GM19023 (cell line): ENCODE measurements at regions not wholly inside any gene's neighbourhood (a gene's known extent, or its start where the extent isn't known, plus 50 kb on each side); places are given as distances from the start of the nearest gene placed in this dataset.
"Not testable (repeated sequence)": the region's sequence is repeated elsewhere in the genome, so short reads cannot be mapped to it uniquely, and the experiment has no call there.

ENCODE experiments used
- ATAC-seq: cut with Tn5 transposase; IDR thresholded peaks from one replicate; pipeline ENCODE4 v1.9.1; 2021; ENCODE audit warnings: mild to moderate bottlenecking, moderate library complexity; ENCODE audit not compliant: unreplicated experiment

DNA sequence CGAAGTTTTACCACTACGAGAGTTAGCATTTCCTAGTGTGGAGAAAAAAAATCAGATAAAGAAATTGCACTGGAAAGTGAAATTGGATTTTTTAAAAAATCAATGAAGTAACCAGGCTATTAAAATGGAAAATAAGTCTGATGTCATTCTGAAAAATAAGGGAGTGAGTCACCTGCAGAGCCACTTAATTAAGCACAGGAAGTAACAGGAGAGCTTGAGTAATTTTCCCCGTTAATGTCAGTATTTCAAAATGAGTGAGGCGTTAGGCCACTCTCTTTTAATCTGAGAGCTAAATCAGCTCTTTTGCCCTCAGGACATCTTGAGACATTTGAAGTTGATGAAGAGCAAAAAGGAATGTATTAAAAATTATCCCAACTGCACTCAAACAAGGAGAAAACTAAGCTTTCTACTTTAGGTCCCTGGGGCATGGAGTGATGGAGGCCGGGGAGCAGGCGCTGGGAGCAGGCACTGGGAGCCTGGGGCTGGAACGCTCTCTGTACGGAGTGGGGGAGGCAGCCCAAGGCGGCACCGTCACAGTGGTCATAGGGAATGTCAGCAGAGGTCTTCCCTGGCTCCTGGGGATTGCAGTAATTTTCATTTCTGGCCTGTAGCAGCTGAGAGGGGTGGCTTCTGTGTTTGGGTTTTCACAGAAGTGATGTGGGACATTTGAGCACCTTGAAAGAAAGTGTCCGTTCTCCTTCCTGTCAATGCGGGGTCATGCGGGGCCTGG is 194.6 kb downstream of the BCL2L11 start:
- not testable (repeated sequence) for ATAC-seq

DNA sequence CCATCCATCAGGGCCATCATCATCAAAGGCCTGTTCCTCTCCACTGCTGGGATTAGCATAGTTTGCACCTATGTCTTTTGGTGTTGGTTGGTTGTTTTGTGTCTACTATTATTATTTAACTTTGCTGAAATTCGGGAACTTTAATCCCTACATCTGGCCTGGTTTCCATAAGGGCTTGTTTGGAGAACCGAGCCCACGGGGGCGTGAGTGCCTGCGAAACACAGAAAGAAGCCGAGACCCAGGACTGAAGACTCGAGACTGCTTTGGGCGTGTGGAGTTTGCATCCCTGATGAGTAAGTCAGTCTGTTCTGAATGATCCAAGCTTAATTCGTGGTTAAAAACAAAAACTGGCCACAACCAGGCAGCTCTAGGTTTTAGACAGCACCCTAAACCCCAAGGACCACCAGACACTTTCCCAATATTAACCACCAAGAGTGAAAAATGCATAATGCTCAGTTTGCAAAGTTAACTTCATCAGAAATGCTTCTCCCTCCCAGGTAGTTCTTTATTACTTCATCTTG is 195.6 kb downstream of the BCL2L11 start:
- not testable (repeated sequence) for ATAC-seq

DNA sequence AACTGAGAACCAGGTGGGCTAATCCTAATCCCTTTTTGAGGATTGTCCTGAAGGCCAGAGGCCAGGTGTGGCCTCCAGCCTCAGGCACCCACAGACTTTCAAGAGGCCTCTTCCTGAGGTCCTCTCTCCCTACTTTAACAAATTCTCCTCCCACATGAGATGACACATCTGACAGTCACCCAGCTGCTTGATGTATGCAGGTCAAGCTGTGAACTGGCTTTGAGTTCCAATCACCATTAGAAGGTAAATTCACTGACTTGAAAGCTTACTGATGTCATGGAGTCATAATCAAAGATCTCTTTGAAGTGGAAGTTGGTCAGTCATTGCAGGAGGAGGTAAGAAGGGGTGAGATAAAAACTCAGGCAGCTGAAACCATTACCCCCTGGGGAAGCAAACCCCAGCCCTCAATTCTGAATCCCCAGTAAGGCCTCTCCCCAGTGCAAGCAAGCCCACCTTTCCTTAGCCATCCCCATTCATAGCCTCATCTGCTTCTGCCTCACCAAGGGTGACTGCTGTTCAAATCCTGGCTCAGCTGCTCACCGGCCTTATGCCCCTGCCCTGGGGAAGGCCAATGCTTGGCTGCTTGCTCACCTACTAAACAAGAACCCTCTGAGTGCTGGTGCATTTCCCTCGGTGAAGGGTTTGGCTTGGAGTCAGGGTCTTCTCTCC is 196.3 kb downstream of the BCL2L11 start:
- not testable (repeated sequence) for ATAC-seq

DNA sequence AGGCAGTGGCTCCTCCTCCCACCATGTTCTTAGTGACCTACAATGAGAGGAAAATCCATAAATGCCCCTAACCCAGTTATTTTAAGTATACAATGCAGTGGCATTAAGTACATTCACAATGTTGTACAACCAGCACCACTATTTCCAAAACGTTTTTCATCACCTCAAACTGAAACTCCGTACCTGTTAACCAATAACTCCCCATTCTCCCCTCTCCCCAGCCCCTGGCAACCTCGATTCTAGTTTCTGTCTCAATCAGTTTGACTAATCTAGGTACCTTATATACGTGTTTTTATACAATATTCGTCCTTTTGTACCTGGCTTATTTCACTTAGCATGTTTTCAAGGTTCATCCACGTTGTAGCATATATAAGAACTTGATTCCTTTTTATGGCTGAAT is 198.8 kb downstream of the BCL2L11 start:
- not testable (repeated sequence) for ATAC-seq

DNA sequence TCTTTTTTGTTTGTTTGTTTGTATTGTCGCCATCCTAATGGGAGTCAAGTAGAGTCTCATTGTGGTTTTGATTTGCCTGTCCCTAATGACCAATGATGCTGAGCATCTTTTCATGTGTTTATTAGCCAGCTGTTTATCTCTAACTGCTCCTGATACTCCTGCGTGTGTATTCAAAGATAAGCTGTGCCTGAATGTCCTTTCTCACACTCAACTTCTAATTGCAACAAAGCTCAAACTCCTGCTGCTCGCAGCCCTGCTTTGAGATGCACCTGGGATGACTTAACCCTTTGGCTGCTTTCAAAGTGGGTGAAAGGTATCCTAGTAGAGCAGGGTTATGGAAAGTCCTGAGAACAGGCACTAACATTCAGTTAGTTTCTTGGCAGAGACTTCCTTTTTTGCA is 199.6 kb downstream of the BCL2L11 start:
- ATAC-seq, result not testable (repeated sequence)

DNA sequence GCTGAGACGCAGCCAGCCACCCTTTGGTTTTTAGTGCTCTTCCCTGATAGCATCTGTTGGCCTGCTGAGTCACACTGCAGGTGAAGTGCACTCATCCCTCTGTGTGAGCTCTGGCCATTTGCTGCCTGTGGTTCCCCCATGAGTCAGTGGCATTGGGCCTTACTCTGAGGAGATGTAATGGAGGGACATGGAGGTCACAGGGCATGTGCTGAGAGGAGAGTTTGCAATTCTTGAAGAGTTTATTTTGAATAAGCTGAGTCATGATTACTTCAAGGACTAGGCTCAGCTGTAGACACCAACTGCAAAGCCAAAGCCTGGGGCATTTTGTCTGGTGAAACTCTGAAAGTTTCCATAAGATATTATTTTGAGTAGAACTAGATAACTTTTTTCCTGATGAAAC is 200.3 kb downstream of the BCL2L11 start:
- not testable (repeated sequence) for ATAC-seq

DNA sequence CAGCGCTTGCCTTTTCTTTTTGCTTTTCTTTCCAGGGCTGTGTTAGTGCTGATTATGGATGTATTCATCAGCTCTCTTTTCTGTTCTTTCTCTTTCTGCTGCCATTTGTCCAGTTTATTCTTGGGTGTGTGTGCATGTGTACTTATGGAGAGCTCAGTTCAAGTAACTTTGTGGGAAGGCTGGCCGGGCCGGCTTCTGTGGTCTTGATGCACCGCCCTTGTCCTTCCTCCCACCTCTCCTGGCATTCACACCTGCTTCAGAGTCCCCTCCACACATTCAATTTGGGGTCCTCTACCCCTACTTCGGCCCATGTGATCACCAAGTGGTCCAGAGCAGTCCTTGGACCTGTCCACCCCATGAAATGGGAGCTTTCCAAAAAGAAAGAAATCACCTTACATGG is 202.7 kb downstream of the BCL2L11 start:
- ATAC-seq, result not testable (repeated sequence)

DNA sequence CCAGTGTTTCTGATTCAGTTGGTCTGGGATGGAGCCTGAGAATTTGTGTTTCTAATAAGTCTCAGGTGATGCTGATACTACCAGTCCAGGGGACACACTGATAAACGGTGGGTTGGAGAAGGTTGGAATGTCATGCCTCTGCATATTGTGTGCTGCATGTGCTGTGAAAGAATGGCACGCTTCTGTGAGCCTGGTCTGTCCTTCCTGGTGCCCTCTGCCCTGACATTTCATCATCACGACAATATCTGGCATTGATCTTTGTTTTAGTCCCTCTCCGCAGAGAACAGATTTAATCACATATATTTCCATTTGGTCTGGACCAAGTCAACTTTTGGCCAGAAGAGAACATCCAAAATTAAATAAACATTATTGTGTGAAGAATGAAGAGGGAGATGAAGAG is 207.0 kb downstream of the BCL2L11 start:
- not testable (repeated sequence) for ATAC-seq

DNA sequence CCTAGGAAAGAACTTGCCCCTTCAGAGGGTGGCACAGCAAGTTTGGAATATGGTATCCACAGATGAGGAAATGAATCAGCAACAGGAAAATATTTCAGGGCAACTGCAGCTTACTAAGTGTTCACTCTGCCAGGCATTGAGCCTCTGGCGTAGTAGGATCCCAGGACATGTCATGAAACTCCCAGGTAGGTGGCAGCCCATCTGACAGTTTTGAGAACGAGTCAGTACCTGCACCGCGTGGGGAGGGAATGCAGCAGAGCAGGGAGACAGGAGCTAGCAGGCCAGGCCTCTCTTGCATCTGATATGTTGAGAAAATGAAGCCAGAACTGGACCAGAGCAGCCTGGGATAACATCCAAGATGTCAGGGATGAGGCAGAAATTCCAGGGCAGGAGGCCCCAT is 208.6 kb downstream of the BCL2L11 start:
- not testable (repeated sequence) for ATAC-seq

DNA sequence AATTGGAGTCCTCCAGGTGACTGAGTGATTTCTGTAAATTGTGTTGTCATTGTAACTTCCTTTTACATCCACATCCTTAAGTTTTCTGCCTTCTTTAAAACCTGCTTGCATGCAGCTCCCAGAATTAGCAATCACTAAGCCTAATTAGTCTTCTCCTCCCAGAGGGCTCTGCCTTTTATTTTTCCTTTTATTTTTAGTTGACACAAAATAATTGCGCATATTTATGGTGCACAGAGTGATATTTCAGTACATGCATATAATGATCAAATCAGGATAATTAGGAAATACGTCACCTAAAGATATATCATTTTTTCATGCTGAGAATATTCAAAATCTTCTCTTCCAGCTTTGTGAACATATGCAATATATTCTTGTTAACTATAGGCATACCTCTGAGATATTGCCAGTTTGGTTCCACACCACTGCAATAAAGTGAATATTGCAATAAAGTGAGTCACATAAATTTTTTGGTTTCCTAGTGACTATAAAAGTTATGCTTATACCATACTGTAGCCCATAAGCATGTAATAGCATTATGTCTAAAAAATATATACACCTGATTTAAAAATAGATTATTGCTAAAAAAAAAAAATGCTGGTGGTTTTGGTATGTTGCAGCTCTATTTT is 210.5 kb downstream of the BCL2L11 start:
- not testable (repeated sequence) for ATAC-seq

DNA sequence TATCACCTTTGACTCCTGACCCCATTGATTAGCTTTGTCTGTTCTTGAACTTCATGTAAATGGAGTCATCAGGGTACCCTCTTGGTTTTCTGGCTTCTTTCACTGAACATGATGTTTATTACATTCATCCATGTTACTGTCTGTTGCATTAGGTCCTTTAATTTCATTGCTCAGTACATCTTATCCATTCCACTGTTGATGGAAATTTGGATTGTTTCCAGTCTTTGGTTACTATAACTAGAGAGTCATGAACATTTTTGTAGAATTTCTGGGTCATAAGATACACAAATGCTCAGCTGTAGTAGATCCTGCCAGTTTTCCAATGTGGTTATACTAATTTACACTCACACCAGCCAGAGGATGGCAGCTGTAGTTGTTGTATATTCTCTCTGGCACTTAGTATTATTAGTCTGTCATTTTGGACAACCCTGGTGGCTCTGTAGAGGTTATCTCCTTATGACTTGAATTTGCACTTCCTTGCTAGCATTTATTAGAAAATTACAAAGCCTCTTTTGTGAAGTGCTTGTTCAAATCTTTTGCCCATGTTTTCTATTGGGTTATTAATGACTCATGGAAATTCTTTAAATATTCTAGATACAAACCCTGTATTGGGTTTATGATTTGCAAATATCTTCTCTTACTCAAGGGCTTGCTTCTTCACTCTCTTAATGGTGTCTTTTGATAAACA is 214.7 kb downstream of the BCL2L11 start:
- ATAC-seq, result not testable (repeated sequence)

DNA sequence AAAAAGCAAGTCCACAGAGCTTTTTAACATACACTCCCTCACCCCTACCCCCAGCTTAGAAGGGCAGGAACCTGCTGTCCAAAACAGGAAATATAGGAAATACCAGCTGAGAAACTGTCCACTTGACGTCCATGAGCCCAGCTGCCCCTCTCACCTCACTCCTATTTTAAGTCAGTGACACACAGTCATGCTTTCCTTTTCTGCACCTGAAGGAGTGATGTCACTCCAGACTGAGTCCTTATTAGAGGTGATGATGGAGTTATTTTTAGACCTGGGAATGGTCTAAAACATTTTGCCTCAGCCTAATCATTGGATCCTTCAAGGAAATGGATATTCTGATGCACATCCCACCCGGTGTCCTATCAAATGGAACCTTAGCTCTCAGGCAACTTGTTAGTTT is 217.8 kb downstream of the BCL2L11 start:
- not testable (repeated sequence) for ATAC-seq

DNA sequence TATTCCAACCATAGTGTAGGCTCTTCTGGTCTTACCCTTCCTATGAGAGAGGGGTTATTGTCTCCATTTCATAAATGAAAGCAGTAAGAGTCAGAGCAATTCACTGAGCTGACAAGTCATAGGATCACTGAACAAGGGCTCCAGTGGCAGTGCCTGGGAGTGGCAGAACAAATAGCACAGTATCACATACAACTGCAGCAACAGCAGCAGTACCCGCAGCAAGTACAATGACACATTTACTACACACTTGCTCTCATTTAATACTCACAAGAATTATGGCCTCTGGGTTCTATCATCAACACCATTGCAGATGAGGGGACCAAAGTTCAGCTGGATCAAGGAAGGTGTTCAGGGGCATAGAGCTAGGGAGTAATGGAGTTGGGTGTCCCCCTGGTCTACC is 218.8 kb downstream of the BCL2L11 start:
- not testable (repeated sequence) for ATAC-seq

DNA sequence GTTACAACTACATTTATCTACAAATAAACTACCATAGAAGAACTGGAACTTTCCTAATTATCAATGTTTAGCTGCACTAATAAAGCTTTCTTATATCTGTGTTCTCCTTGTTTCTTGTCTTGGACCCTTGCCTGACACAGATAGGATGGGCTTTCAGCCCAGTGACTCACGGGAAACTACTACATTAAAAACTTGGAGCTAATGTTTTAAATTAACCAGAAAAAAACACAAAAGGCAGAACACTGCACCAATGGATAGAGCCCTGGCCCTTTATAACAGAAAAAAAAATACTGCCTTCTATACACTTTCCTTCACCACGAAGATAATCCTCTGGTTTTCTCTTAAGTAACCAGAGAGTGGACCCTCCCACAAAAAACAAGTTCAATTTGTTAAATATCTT is 223.9 kb downstream of the BCL2L11 start:
- ATAC-seq, result not testable (repeated sequence)

DNA sequence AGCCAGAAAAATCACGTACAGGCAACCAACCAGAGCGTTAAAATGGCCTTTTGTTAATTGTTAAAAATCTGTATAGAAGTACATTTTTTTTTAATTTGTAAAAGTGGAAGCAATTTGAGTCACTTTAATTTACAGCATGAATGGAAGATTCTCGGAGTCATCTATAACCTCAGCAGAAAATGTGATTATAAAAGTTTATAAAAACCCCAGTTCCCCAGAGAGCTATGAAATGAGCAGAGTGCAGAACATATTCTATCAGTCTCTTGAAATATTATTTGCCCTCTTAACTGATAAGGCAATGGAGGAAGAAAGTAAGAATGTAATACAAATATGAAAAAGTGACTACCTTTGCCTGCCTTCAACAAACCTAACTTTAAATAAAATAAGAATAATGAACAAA is 224.7 kb downstream of the BCL2L11 start:
- ATAC-seq, result not testable (repeated sequence)

DNA sequence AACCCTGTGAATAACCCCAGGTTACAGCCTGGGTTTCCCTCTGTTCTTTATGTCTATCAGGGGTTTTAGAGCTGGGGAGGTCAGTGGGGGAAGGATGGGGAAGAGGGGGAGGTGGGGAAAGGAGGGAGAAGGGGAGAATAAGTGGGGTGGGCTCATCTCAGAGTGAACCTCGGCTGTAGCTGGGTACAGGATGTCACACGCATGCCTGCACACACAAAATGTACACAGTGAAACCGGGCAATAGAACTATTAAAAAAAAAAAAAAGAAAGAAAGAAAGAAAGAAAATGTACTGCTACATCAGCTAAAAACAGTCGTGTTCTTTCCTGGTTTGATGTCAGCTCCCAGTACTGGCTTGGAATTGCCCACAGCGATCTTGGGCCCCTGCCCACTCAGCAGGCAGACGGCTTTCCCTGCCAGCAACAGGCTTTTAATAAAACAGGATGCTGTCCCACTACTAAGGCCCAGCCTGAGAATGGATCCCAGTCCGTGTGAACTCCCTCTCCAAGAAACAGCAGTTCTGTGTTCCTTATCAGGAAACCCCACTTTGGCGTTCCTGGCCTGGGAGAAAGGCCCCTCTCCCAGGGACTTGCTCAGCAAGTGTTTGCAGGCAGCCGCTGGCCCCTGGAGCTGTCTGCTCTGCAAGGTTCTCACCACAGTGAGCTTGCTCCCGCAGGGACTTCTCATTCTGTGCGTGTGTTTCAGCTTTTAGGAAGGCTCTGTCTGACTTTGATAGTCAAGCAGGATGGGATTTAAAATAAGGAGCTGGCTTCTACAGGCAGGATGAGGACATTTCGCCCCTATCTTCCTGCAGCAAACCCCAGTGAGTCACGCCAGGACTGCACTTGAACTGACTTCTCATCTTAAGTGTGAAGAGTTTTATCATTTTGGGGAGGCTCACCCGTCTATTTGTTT is 225.6 kb downstream of the BCL2L11 start:
- ATAC-seq, result not testable (repeated sequence)

DNA sequence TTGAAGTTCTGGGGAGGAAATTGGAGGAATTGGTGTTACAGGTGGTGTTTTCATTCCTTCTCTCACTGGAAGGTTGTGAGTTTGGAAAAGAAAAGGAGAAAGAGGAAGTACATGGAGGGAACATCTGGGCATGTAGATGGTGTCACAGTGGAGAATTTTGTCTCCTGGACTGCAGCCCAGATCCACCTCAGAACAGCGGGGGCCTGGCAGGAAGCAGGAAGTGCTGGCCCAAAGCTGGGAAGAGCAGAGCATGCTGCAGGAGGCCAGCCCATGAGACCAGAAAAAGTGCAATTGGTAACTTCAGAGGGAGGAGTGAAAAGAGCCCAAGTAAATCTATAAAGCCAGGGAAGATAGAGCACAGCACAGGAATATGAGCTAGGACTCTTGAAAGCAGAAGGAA is 227.0 kb downstream of the BCL2L11 start:
- not testable (repeated sequence) for ATAC-seq

DNA sequence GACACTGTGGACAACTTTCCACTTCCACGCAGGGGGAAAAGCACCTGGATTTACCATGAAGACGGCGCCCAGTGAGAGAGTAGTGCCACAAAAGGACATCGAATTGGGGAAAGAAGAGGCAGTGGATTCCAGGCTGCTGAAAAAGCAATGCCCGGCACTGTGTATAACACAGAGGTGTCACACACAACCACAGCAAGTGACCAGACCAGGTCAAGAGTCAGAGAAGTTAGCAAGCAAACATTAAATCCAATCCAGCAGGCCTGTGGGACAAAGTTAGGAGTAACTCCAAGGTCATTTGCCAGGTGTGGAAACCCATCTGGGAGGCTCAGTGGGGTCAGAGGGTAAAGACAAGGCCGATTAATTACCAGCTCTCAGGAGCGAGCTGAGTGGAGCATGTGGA is 227.6 kb downstream of the BCL2L11 start:
- not testable (repeated sequence) for ATAC-seq

DNA sequence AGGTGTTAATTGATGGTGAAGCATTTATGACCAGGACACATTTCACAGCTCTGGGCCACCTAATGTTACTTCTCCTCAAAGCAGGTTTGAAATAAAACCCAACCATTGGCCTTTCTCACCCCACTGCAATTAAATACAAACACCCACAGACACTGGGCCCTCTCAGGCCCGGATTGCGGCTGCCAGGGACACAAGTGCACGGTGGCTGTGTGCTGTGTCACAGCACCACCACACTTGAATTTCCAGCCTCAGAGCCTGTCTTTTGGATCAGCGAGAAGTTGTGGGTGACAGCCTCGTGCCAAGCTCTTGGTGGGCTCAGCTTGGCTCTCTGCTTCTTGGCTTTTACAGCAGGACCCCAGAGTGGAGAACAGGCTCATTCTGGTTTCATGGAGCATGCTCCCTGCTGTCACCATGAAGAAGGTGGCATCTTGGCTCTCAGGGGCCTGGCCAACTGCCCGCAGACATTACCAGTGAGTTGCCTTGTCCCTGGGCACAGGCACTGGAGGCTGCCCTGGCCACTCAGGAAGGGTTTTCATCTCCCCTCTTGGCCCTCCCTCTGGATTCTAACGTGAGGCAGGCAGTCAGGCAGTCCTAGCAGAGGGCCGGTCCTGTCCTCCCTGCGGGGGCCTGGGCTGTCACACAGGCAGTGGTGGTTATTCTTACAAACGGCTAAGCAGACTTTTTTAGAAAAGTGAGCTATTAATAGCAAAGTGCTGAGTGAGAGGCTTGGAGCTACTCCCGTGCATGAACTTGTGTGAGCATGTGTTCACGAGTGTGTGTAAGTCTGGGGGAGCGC is 234.5 kb downstream of the BCL2L11 start:
- not testable (repeated sequence) for ATAC-seq
